Dendritic cell treated with granulocyte-macrophage colony-stimulating factor and Interleukin-4, amounts not matched to agents 40 ng/mL and 50 ng/mL, for 4 days (primary cell): ENCODE measurements at regions not wholly inside any gene's neighbourhood (a gene's known extent, or its start where the extent isn't known, plus 50 kb on each side); places are given as distances from the start of the nearest gene placed in this dataset.
"Not testable (repeated sequence)": the region's sequence is repeated elsewhere in the genome, so short reads cannot be mapped to it uniquely, and the experiment has no call there.

Source experiments
- H3K27ac Mint-ChIP-seq: one replicate; pipeline ENCODE4 v1.8.0; 2022; ENCODE audit warnings: mild to moderate bottlenecking, mixed read lengths
- H3K27me3 Mint-ChIP-seq: one replicate; pipeline ENCODE4 v1.8.0; 2022; ENCODE audit warnings: mild to moderate bottlenecking, mixed read lengths
- H3K36me3 Mint-ChIP-seq: one replicate; pipeline ENCODE4 v1.8.0; 2022; ENCODE audit warnings: low read depth, mixed read lengths
- H3K4me1 Mint-ChIP-seq: one replicate; pipeline ENCODE4 v1.8.0; 2022; ENCODE audit warnings: low read depth, mixed read lengths
- H3K4me3 Mint-ChIP-seq: one replicate; pipeline ENCODE4 v1.8.0; 2022; ENCODE audit warnings: mild to moderate bottlenecking, moderate library complexity, mixed read lengths
- H3K9me3 Mint-ChIP-seq: one replicate; pipeline ENCODE4 v1.8.0; 2022; ENCODE audit warnings: mixed read lengths
- intact Hi-C: fragments of 100-400 bp; cut with micrococcal nuclease; formaldehyde crosslinking; loops from one replicate; pipeline ENCODE4 v1.15.0; 2022

GRCh38 chr13:64088491-64088890 lies 2672.8 kb upstream of the PCDH20 start:
- H3K4me3 Mint-ChIP-seq, result no peak overlapping the region
- no peak overlapping the region for H3K27ac Mint-ChIP-seq
- H3K9me3 Mint-ChIP-seq, result peaks cover 37% of the 10 kb centered on the region
- H3K36me3 Mint-ChIP-seq, result no peaks in the 10 kb centered on the region
- H3K4me1 Mint-ChIP-seq, result no peaks in the 10 kb centered on the region
- intact Hi-C loops, result no loop called here
- H3K27me3 Mint-ChIP-seq, result no peaks in the 10 kb centered on the region

- Mint-ChIP-seq H3K9me3 (peaks cover 45% of the 10 kb centered on the region), H3K4me1 (no peaks in the 10 kb centered on the region), H3K27me3 (no peaks in the 10 kb centered on the region), H3K4me3 (no peak overlapping the region), H3K27ac (no peak overlapping the region), H3K36me3 (no peaks in the 10 kb centered on the region)
- intact Hi-C loops, result no loop called here
These were observed 2672.0 kb upstream of the PCDH20 start for GRCh38 chr13:64087624-64088023.

- no peak overlapping the region for H3K4me3 Mint-ChIP-seq
- no peaks in the 10 kb centered on the region for H3K4me1 Mint-ChIP-seq
- intact Hi-C loops, result no loop called here
- H3K36me3 Mint-ChIP-seq, result no peaks in the 10 kb centered on the region
- H3K27me3 Mint-ChIP-seq, result no peaks in the 10 kb centered on the region
- no peak overlapping the region for H3K27ac Mint-ChIP-seq
- H3K9me3 Mint-ChIP-seq, result peaks cover 48% of the 10 kb centered on the region
These were observed 2668.2 kb upstream of the PCDH20 start for GRCh38 chr13:64083811-64084210.

- no peaks in the 10 kb centered on the region for H3K4me1 Mint-ChIP-seq
- no peaks in the 10 kb centered on the region for H3K27me3 Mint-ChIP-seq
- H3K27ac Mint-ChIP-seq, result no peak overlapping the region
- H3K9me3 Mint-ChIP-seq, result peaks cover 50% of the 10 kb centered on the region
- no peaks in the 10 kb centered on the region for H3K36me3 Mint-ChIP-seq
- intact Hi-C loops, result no loop called here
- no peak overlapping the region for H3K4me3 Mint-ChIP-seq
These were observed 2667.7 kb upstream of the PCDH20 start for GRCh38 chr13:64083396-64083795.

GRCh38 chr13:64078480-64078936 lies 2662.9 kb upstream of the PCDH20 start:
- intact Hi-C loops, result no loop called here
- Mint-ChIP-seq H3K27me3 (no peaks in the 10 kb centered on the region), H3K9me3 (peaks cover 31% of the 10 kb centered on the region), H3K4me1 (no peaks in the 10 kb centered on the region), H3K36me3 (no peaks in the 10 kb centered on the region), H3K27ac (no peak overlapping the region), H3K4me3 (no peak overlapping the region)

GRCh38 chr13:64078025-64078424 lies 2662.4 kb upstream of the PCDH20 start:
- Mint-ChIP-seq H3K36me3 (no peaks in the 10 kb centered on the region), H3K4me3 (no peak overlapping the region), H3K4me1 (no peaks in the 10 kb centered on the region), H3K9me3 (peaks cover 26% of the 10 kb centered on the region), H3K27ac (no peak overlapping the region), H3K27me3 (no peaks in the 10 kb centered on the region)
- intact Hi-C loops, result no loop called here

GRCh38 chr13:64077132-64077835 lies 2661.6 kb upstream of the PCDH20 start:
- intact Hi-C loops, H3K4me3 Mint-ChIP-seq, H3K36me3 Mint-ChIP-seq, H3K4me1 Mint-ChIP-seq, H3K27ac Mint-ChIP-seq, H3K27me3 Mint-ChIP-seq: not testable (repeated sequence)
- H3K9me3 Mint-ChIP-seq, result peaks cover 19% of the 10 kb centered on the region

- intact Hi-C loops, result no loop called here
- Mint-ChIP-seq H3K9me3 (peaks cover 11% of the 10 kb centered on the region), H3K36me3 (no peaks in the 10 kb centered on the region), H3K4me3 (no peak overlapping the region), H3K27me3 (no peaks in the 10 kb centered on the region), H3K27ac (no peak overlapping the region), H3K4me1 (no peaks in the 10 kb centered on the region)
These were observed 2660.1 kb upstream of the PCDH20 start for GRCh38 chr13:64075543-64076271.

GRCh38 chr13:64074971-64075474 lies 2659.4 kb upstream of the PCDH20 start:
- Mint-ChIP-seq H3K36me3 (no peaks in the 10 kb centered on the region), H3K27me3 (no peaks in the 10 kb centered on the region), H3K27ac (no peak overlapping the region), H3K9me3 (peaks cover 11% of the 10 kb centered on the region), H3K4me3 (no peak overlapping the region), H3K4me1 (no peaks in the 10 kb centered on the region)
- intact Hi-C loops, result no loop called here

- intact Hi-C loops, result no loop called here
- no peak overlapping the region for H3K4me3 Mint-ChIP-seq
- H3K27me3 Mint-ChIP-seq, result no peaks in the 10 kb centered on the region
- no peaks in the 10 kb centered on the region for H3K36me3 Mint-ChIP-seq
- H3K9me3 Mint-ChIP-seq, result peaks cover 6% of the 10 kb centered on the region
- no peaks in the 10 kb centered on the region for H3K4me1 Mint-ChIP-seq
- H3K27ac Mint-ChIP-seq, result no peak overlapping the region
These were observed 2657.6 kb upstream of the PCDH20 start for GRCh38 chr13:64073203-64073602.

- intact Hi-C loops, result no loop called here
- no peaks in the 10 kb centered on the region for H3K4me1 Mint-ChIP-seq
- no peaks in the 10 kb centered on the region for H3K36me3 Mint-ChIP-seq
- no peak overlapping the region for H3K4me3 Mint-ChIP-seq
- no peaks in the 10 kb centered on the region for H3K9me3 Mint-ChIP-seq
- H3K27ac Mint-ChIP-seq, result no peak overlapping the region
- no peaks in the 10 kb centered on the region for H3K27me3 Mint-ChIP-seq
These were observed 2655.7 kb upstream of the PCDH20 start for GRCh38 chr13:64071352-64071751.

- Mint-ChIP-seq H3K27ac (no peak overlapping the region), H3K4me1 (no peaks in the 10 kb centered on the region), H3K9me3 (no peaks in the 10 kb centered on the region), H3K36me3 (no peaks in the 10 kb centered on the region), H3K4me3 (no peak overlapping the region), H3K27me3 (no peaks in the 10 kb centered on the region)
- intact Hi-C loops, result no loop called here
These were observed 2654.2 kb upstream of the PCDH20 start for GRCh38 chr13:64069892-64070291.

GRCh38 chr13:64066711-64067110 lies 2651.1 kb upstream of the PCDH20 start:
- Mint-ChIP-seq H3K4me1 (no peaks in the 10 kb centered on the region), H3K4me3 (no peak overlapping the region), H3K9me3 (peaks cover 10% of the 10 kb centered on the region), H3K27ac (no peak overlapping the region), H3K27me3 (no peaks in the 10 kb centered on the region), H3K36me3 (no peaks in the 10 kb centered on the region)
- intact Hi-C loops, result no loop called here

GRCh38 chr13:64061649-64062048 lies 2646.0 kb upstream of the PCDH20 start:
- H3K27ac Mint-ChIP-seq, result no peak overlapping the region
- H3K36me3 Mint-ChIP-seq, result no peaks in the 10 kb centered on the region
- H3K9me3 Mint-ChIP-seq, result peaks cover 38% of the 10 kb centered on the region
- intact Hi-C loops, result no loop called here
- no peaks in the 10 kb centered on the region for H3K27me3 Mint-ChIP-seq
- no peak overlapping the region for H3K4me3 Mint-ChIP-seq
- no peaks in the 10 kb centered on the region for H3K4me1 Mint-ChIP-seq
